ENCODE measurements at regions not wholly inside any gene's neighbourhood (a gene's known extent, or its start where the extent isn't known, plus 50 kb on each side); places are given as distances from the start of the nearest gene placed in this dataset.

DNA sequence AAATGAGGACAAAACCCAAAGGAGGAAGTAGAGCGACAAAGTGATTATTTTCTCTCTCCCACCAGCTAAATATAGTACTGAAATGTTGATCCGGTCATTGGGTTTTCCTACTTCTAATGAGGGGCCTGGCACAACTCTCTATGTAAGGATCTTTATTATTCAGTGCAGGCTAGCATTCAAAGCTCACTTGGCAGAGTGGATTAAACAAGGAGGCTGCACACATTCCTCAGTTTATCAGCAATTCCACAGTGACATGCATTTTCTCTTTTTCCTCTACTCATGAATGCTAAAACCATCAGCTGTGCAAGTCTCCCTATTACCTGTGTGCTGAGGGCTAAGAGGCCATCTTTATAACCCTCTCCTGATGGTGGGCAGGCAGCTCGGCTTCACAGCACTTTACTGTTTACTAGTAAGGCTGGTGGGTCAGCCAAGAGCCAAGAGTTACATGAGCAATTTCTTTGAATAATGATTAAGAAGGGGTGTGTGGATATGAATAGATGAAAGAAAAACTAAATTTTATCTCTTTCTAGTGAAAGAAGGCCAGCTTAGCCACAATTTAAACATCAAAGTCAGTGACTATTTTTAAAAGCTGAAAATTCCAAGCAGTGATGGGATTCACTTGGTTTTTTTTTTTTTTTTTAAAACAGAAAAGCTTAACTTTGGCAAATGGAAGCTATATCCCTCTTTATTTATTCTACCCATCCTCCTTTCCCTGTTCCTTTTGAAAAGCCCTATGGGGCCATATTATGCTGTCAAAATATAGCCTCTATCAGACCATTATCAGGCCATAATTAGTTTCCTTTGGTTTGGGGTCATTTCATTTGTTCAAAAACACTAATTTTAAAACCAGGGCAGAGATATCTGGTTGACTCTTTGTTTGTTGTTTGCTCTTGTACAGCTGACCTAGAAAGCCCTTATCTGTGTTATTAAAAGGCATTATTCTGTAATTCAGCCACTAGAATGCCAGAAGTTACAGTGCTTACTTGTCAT is 111.0 kb downstream of the RBM43 start:
- TF ChIP-seq, protein P1, sequence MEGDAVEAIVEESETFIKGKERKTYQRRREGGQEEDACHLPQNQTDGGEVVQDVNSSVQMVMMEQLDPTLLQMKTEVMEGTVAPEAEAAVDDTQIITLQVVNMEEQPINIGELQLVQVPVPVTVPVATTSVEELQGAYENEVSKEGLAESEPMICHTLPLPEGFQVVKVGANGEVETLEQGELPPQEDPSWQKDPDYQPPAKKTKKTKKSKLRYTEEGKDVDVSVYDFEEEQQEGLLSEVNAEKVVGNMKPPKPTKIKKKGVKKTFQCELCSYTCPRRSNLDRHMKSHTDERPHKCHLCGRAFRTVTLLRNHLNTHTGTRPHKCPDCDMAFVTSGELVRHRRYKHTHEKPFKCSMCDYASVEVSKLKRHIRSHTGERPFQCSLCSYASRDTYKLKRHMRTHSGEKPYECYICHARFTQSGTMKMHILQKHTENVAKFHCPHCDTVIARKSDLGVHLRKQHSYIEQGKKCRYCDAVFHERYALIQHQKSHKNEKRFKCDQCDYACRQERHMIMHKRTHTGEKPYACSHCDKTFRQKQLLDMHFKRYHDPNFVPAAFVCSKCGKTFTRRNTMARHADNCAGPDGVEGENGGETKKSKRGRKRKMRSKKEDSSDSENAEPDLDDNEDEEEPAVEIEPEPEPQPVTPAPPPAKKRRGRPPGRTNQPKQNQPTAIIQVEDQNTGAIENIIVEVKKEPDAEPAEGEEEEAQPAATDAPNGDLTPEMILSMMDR (IDR thresholded peaks at IDR 0.05; ENCODE audit: extremely low read depth in 1 of 2, insufficient read depth in 1 of 2, low read depth in 1 of 2, low read length in 2 of 2), result no peak
- TF ChIP-seq JUN (IDR thresholded peaks at IDR 0.05; ENCODE audit: borderline replicate concordance, insufficient read depth, insufficient read length, low read depth) (no peak), EZH2 (IDR thresholded peaks at IDR 0.05; ENCODE audit: borderline replicate concordance, low read depth, low read length, severe bottlenecking) (no peak), POLR2A (IDR thresholded peaks at IDR 0.05; ENCODE audit: low read depth, low read length) (no peak), GATA2 (IDR thresholded peaks at IDR 0.05; ENCODE audit: insufficient read depth, insufficient read length, low read depth, low read length) (no peak), POLR2AphosphoS5 (IDR thresholded peaks at IDR 0.05; ENCODE audit: insufficient read depth, low read depth, low read length) (no peak), FOS (IDR thresholded peaks at IDR 0.05; ENCODE audit: borderline replicate concordance, insufficient read depth, low read length) (no peak)

All from endothelial cell of umbilical vein (primary cell).